K562 (cell line): ENCODE measurements at regions not wholly inside any gene's neighbourhood (a gene's known extent, or its start where the extent isn't known, plus 50 kb on each side); places are given as distances from the start of the nearest gene placed in this dataset.

Experiments
- ATF1 ChIP-seq, 2 experiments: fragments of 450-650 bp in 1 of 2; IDR thresholded peaks; 2 replicates each; pipeline ENCODE4 v1.6.1; 2016; ENCODE audit warnings: missing compliant biosample characterization in 1 of 2, missing genetic modification characterization in 1 of 2
- BACH1 ChIP-seq: fragments of 200-800 bp; sonication (Bioruptor generic); IDR thresholded peaks from 2 replicates; pipeline ENCODE4 v1.6.1; 2016; ENCODE audit warnings: missing genetic modification characterization, missing compliant biosample characterization
- BCL6 ChIP-seq: fragments of 250-450 bp; sonication (Bioruptor Pico); IDR thresholded peaks from 2 replicates; pipeline ENCODE4 v1.4.0; 2020
- HEY1 ChIP-seq: fragments of 250-450 bp; sonication (Bioruptor Pico); IDR thresholded peaks from 2 replicates; pipeline ENCODE4 v1.5.0; 2020; ENCODE audit warnings: mild to moderate bottlenecking, moderate library complexity, borderline replicate concordance
- MAFG ChIP-seq: fragments of 450-650 bp; conservative IDR thresholded peaks from 2 replicates; pipeline ENCODE4 v1.6.1; 2016; ENCODE audit warnings: missing genetic modification characterization, missing compliant biosample characterization
- MCM2 ChIP-seq: fragments of 450-650 bp; IDR thresholded peaks from 2 replicates; pipeline ENCODE4 v1.6.1; 2017; ENCODE audit warnings: low read depth, mild to moderate bottlenecking
- RHOXF2B ChIP-seq: fragments of 250-450 bp; sonication (Bioruptor Pico); conservative IDR thresholded peaks from 2 replicates; pipeline ENCODE4 v1.5.1; 2021
- TAF15 ChIP-seq: fragments of 200-400 bp; formaldehyde crosslinking; IDR thresholded peaks from 2 replicates; pipeline ENCODE4 v1.6.1; 2017; ENCODE audit warnings: mild to moderate bottlenecking, low read depth, low read length, moderate library complexity
- ZNF324 ChIP-seq: fragments of 250-450 bp; sonication (Bioruptor Pico); IDR thresholded peaks from 2 replicates; pipeline ENCODE4 v1.4.0; 2020; ENCODE audit warnings: mild to moderate bottlenecking
- TF ChIP-seq, protein P1 (sequence below), 2 experiments: fragments of 250-450 bp in 1 of 2; fragments of 450-650 bp in 1 of 2; sonication (Bioruptor Pico) in 1 of 2; IDR thresholded peaks; 2 replicates each; pipeline versions ENCODE4 v1.6.1 to v1.8.0; 2016 to 2021; ENCODE audit warnings: mild to moderate bottlenecking in 2 of 2, moderate library complexity in 2 of 2, missing compliant biosample characterization in 1 of 2, missing genetic modification characterization in 1 of 2
- TF ChIP-seq, protein P2 (sequence below): sonication (generic); formaldehyde crosslinking; IDR thresholded peaks from 2 replicates; pipeline ENCODE4 v1.8.1; 2022; ENCODE audit warnings: missing genetic modification reagents
- TF ChIP-seq, protein P3 (sequence below), 3 experiments: fragments of 200-800 bp in 1 of 3; fragments of 250-450 bp in 1 of 3; fragments of 450-650 bp in 1 of 3; sonication (Bioruptor Pico) in 1 of 3; sonication (Bioruptor generic) in 1 of 3; formaldehyde crosslinking in 1 of 3; IDR thresholded peaks; 2 replicates each; pipeline versions ENCODE4 v1.6.1 to v1.8.0; 2016 to 2022; ENCODE audit warnings: mild to moderate bottlenecking in 2 of 3, missing genetic modification characterization in 2 of 3, missing compliant biosample characterization in 1 of 3, moderate library complexity in 1 of 3
- TF ChIP-seq, protein P4 (sequence below): fragments of 450-650 bp; IDR thresholded peaks from 2 replicates; pipeline ENCODE4 v1.7.1; 2018; ENCODE audit warnings: mild to moderate bottlenecking, low read depth; ENCODE audit not compliant: partially characterized antibody
- TF ChIP-seq, protein P5 (sequence below), 2 experiments: fragments of 450-650 bp; conservative IDR thresholded peaks; 2 replicates each; pipeline ENCODE4 v1.6.1; 2017; ENCODE audit warnings: mild to moderate bottlenecking in 2 of 2, moderate library complexity in 2 of 2

DNA sequence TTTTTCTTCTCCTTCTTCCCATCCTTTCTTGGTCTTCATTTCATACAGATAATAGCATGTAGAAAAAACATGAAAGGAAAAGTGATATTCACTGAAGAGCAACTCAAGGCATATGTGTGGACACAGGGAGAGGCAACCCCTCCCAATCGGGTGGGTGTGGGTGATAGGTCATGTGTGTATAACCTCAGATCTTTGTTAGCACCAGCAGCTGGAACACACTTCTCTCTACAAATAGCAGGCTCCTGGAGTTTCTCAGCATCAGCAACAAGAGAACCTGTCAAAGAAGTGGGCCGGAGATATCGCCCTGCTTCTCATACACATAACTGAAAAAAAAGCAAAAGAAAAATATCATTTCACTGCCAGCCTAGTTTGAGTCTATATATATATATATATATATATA is 426.4 kb downstream of the DTWD2 start (continued):
- TF ChIP-seq, protein P1, sequence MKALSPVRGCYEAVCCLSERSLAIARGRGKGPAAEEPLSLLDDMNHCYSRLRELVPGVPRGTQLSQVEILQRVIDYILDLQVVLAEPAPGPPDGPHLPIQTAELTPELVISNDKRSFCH (CRISPR knock-in tag; IDR thresholded peaks at IDR 0.05): no peak
- TF ChIP-seq, protein P1 (tag; IDR thresholded peaks at IDR 0.05): no peak
- TF ChIP-seq, protein P2, sequence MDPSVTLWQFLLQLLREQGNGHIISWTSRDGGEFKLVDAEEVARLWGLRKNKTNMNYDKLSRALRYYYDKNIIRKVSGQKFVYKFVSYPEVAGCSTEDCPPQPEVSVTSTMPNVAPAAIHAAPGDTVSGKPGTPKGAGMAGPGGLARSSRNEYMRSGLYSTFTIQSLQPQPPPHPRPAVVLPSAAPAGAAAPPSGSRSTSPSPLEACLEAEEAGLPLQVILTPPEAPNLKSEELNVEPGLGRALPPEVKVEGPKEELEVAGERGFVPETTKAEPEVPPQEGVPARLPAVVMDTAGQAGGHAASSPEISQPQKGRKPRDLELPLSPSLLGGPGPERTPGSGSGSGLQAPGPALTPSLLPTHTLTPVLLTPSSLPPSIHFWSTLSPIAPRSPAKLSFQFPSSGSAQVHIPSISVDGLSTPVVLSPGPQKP (CRISPR knock-in tag): no peak
- no peak for TF ChIP-seq RHOXF2B (CRISPR knock-in tag)
- no peak for TF ChIP-seq MAFG (tag)
- TF ChIP-seq, protein P3, sequence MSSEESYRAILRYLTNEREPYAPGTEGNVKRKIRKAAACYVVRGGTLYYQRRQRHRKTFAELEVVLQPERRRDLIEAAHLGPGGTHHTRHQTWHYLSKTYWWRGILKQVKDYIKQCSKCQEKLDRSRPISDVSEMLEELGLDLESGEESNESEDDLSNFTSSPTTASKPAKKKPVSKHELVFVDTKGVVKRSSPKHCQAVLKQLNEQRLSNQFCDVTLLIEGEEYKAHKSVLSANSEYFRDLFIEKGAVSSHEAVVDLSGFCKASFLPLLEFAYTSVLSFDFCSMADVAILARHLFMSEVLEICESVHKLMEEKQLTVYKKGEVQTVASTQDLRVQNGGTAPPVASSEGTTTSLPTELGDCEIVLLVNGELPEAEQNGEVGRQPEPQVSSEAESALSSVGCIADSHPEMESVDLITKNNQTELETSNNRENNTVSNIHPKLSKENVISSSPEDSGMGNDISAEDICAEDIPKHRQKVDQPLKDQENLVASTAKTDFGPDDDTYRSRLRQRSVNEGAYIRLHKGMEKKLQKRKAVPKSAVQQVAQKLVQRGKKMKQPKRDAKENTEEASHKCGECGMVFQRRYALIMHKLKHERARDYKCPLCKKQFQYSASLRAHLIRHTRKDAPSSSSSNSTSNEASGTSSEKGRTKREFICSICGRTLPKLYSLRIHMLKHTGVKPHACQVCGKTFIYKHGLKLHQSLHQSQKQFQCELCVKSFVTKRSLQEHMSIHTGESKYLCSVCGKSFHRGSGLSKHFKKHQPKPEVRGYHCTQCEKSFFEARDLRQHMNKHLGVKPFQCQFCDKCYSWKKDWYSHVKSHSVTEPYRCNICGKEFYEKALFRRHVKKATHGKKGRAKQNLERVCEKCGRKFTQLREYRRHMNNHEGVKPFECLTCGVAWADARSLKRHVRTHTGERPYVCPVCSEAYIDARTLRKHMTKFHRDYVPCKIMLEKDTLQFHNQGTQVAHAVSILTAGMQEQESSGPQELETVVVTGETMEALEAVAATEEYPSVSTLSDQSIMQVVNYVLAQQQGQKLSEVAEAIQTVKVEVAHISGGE (CRISPR knock-in tag; IDR thresholded peaks at IDR 0.05): no peak
- TF ChIP-seq, protein P4, sequence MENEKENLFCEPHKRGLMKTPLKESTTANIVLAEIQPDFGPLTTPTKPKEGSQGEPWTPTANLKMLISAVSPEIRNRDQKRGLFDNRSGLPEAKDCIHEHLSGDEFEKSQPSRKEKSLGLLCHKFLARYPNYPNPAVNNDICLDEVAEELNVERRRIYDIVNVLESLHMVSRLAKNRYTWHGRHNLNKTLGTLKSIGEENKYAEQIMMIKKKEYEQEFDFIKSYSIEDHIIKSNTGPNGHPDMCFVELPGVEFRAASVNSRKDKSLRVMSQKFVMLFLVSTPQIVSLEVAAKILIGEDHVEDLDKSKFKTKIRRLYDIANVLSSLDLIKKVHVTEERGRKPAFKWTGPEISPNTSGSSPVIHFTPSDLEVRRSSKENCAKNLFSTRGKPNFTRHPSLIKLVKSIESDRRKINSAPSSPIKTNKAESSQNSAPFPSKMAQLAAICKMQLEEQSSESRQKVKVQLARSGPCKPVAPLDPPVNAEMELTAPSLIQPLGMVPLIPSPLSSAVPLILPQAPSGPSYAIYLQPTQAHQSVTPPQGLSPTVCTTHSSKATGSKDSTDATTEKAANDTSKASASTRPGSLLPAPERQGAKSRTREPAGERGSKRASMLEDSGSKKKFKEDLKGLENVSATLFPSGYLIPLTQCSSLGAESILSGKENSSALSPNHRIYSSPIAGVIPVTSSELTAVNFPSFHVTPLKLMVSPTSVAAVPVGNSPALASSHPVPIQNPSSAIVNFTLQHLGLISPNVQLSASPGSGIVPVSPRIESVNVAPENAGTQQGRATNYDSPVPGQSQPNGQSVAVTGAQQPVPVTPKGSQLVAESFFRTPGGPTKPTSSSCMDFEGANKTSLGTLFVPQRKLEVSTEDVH: no peak
- no peak for TF ChIP-seq BCL6 (CRISPR knock-in tag)
- no peak for TF ChIP-seq BACH1 (tag)
- no peak for TF ChIP-seq MCM2
- no peak for TF ChIP-seq HEY1
- TF ChIP-seq ZNF324: no peak
- TF ChIP-seq, protein P5, sequence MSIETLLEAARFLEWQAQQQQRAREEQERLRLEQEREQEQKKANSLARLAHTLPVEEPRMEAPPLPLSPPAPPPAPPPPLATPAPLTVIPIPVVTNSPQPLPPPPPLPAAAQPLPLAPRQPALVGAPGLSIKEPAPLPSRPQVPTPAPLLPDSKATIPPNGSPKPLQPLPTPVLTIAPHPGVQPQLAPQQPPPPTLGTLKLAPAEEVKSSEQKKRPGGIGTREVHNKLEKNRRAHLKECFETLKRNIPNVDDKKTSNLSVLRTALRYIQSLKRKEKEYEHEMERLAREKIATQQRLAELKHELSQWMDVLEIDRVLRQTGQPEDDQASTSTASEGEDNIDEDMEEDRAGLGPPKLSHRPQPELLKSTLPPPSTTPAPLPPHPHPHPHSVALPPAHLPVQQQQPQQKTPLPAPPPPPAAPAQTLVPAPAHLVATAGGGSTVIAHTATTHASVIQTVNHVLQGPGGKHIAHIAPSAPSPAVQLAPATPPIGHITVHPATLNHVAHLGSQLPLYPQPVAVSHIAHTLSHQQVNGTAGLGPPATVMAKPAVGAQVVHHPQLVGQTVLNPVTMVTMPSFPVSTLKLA (conservative IDR thresholded peaks at IDR 0.05): no peak
- no peak for TF ChIP-seq ATF1 (CRISPR knock-in tag; IDR thresholded peaks at IDR 0.05)
- TF ChIP-seq ATF1 (tag; IDR thresholded peaks at IDR 0.05): no peak
- TF ChIP-seq TAF15: no peak
